Panc1 (cell line): ENCODE measurements at regions not wholly inside any gene's neighbourhood (a gene's known extent, or its start where the extent isn't known, plus 50 kb on each side); places are given as distances from the start of the nearest gene placed in this dataset.
"Not testable (repeated sequence)": the region's sequence is repeated elsewhere in the genome, so short reads cannot be mapped to it uniquely, and the experiment has no call there.

Experiments used
- CTCF ChIP-seq: fragments of 450-650 bp; IDR thresholded peaks from 2 replicates; pipeline ENCODE4 v1.5.1; 2017; ENCODE audit warnings: mild to moderate bottlenecking
- POLR2AphosphoS5 ChIP-seq: IDR thresholded peaks from 2 replicates; pipeline ENCODE4 v1.6.1; 2012; ENCODE audit warnings: mild to moderate bottlenecking, low read depth, low read length, moderate library complexity
- REST ChIP-seq, 2 experiments: IDR thresholded peaks; 2 replicates each; pipeline ENCODE4 v1.6.1; 2011 to 2012; ENCODE audit warnings: low read depth in 2 of 2, control low read depth in 1 of 2, low read length in 1 of 2, mild to moderate bottlenecking in 1 of 2, moderate library complexity in 1 of 2; ENCODE audit not compliant: insufficient read depth in 1 of 2
- SIN3A ChIP-seq: IDR thresholded peaks from 2 replicates; pipeline ENCODE4 v1.6.1; 2012; ENCODE audit warnings: low read depth, mild to moderate bottlenecking, low read length, moderate library complexity, borderline replicate concordance; ENCODE audit not compliant: insufficient read depth

- TF ChIP-seq CTCF; REST (IDR thresholded peaks at IDR 0.05; ENCODE audit: insufficient read depth in 1 of 2, low read depth in 2 of 2, low read length in 1 of 2); SIN3A; POLR2AphosphoS5: not testable (repeated sequence)
These were observed 73.8 kb upstream of the HGF start for GRCh38 chr7:81843657-81844056.
